Activated naive CD8-positive, alpha-beta T cell treated with anti-CD3 and anti-CD28 coated beads for 36 hours (primary cell): ENCODE measurements at regions not wholly inside any gene's neighbourhood (a gene's known extent, or its start where the extent isn't known, plus 50 kb on each side); places are given as distances from the start of the nearest gene placed in this dataset.
"Not testable (repeated sequence)": the region's sequence is repeated elsewhere in the genome, so short reads cannot be mapped to it uniquely, and the experiment has no call there.

ENCODE experiments used
- DNase-seq: peaks from one replicate; pipeline ENCODE4 v3.0.0; 2021
- H3K27ac Mint-ChIP-seq: one replicate; pipeline ENCODE4 v1.8.0; 2022; ENCODE audit warnings: mild to moderate bottlenecking, moderate library complexity, mixed read lengths
- H3K27me3 Mint-ChIP-seq: one replicate; pipeline ENCODE4 v1.8.0; 2022; ENCODE audit warnings: mild to moderate bottlenecking, mixed read lengths
- H3K36me3 Mint-ChIP-seq: one replicate; pipeline ENCODE4 v1.8.0; 2021; ENCODE audit warnings: mild to moderate bottlenecking, mixed read lengths
- H3K4me1 Mint-ChIP-seq: one replicate; pipeline ENCODE4 v1.8.0; 2021; ENCODE audit warnings: mixed read lengths
- H3K4me3 Mint-ChIP-seq: one replicate; pipeline ENCODE4 v1.8.0; 2022; ENCODE audit warnings: mild to moderate bottlenecking, moderate library complexity, mixed read lengths
- H3K9me3 Mint-ChIP-seq: one replicate; pipeline ENCODE4 v1.8.0; 2022; ENCODE audit warnings: mixed read lengths

DNA sequence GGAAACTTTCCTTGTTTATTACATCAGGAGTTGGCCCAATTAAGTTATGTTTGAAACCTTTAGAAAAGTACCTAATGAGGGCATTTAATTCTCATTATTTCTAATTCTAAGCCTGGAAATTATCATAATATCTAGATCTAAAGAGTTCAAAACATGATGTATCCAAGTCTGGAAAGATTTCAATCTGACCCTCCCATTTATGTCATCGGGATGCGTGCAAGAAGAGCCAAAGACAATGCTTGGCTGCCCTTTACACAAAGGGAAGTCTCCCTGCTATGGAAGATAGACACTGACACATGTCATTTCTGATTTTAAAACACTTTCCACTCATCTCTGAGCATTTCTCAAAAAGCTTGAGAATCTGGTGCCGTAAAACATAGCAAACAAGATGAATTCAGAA is 222.4 kb downstream of the ANTXR2 start:
- no peaks in the 10 kb centered on the region for H3K36me3 Mint-ChIP-seq

DNA sequence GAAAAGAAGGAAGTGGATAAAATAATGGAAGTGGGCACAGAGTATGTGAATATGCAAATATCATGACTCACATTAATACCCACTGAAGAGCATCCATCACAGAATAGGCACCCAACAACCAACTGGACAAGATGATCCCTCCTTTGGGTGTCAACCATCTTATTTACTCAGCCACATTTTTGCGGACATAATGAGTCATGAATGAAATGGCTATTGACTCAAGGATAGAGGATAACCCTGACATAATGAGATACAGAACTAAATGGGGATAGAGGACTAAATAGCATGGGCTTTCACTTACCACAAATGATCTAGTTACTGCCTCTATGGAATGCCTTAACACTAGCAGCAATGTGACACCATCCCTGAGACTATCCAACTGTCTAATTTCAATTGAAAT is 224.7 kb downstream of the ANTXR2 start:
- Mint-ChIP-seq H3K9me3 (peaks cover 11% of the 10 kb centered on the region), H3K4me1 (peaks cover 2% of the 10 kb centered on the region), H3K27ac (no peak overlapping the region), H3K36me3 (no peaks in the 10 kb centered on the region), H3K27me3 (peaks cover 3% of the 10 kb centered on the region), H3K4me3 (no peak overlapping the region)
- DNase-seq = no peak

More for the DNA sequence above, 222.4 kb downstream of the ANTXR2 start:
- no peak for DNase-seq
- Mint-ChIP-seq H3K4me1 (peaks cover 2% of the 10 kb centered on the region), H3K27ac (no peak overlapping the region), H3K9me3 (no peaks in the 10 kb centered on the region), H3K27me3 (peaks cover 3% of the 10 kb centered on the region), H3K4me3 (no peak overlapping the region)

DNA sequence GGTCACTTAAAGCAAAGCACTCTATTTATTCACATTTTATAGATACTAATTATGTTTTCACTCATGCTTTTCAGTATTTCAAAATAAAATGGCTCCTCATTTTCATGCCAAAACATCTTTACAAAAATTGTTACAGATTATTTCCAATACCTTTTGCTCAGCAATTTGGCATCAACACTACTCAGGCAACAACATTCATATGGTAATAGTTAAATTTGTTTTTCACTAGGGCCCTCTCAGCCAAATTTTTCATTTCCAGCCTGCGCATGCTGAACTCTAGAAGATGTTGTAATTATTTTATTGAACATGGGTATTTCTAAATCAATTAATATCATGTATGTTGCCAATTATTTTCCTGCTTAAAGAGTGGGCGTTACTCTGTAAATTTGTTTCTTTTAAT is 225.6 kb downstream of the ANTXR2 start:
- no peaks in the 10 kb centered on the region for H3K27me3 Mint-ChIP-seq
- no peaks in the 10 kb centered on the region for H3K4me1 Mint-ChIP-seq
- H3K4me3 Mint-ChIP-seq = no peak overlapping the region
- H3K9me3 Mint-ChIP-seq = peaks cover 16% of the 10 kb centered on the region
- DNase-seq = no peak
- no peaks in the 10 kb centered on the region for H3K36me3 Mint-ChIP-seq
- no peak overlapping the region for H3K27ac Mint-ChIP-seq

DNA sequence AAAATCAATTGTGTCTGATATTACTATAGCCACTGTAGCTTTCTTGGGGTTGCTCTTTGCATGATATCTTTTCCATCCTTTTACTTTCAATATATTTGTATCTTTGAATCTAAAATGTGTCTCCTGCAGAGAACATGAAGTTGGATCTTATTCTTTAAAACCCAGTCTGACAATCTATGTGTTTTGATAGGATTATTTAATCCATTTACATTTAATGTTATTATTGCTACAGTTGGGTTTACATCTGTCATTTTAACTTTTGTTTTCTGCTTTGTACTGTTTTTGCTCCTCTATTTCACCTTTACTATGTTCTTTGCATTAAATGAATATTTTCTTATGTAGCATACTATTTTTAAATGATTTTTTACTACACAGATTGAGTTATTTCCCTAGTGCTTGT is 230.9 kb downstream of the ANTXR2 start:
- no peaks in the 10 kb centered on the region for H3K36me3 Mint-ChIP-seq
- DNase-seq = no peak
- H3K4me3 Mint-ChIP-seq = no peak overlapping the region
- peaks cover 25% of the 10 kb centered on the region for H3K9me3 Mint-ChIP-seq
- no peak overlapping the region for H3K27ac Mint-ChIP-seq
- H3K4me1 Mint-ChIP-seq = no peaks in the 10 kb centered on the region
- no peaks in the 10 kb centered on the region for H3K27me3 Mint-ChIP-seq

DNA sequence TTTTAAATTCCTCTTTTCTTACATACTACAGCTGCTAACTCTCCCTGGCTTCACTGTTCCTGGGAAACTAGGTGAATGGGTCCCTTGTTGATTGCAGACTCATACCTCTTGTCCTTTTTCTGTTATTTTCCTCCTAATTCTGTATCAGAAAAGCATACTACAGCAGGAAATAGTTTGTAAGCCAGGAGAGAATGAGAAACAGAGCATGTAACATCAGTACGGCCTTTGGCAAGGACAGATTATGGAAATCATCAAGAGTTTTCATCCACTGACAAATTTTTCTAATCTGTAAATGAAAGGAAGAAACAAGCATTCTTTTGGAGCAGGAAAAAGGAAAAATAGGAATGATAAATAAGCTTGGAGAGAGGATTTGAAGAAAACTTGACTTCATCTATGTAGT is 239.2 kb downstream of the ANTXR2 start:
- H3K36me3 Mint-ChIP-seq = no peaks in the 10 kb centered on the region
- peaks cover 11% of the 10 kb centered on the region for H3K4me1 Mint-ChIP-seq
- peaks cover 4% of the 10 kb centered on the region for H3K9me3 Mint-ChIP-seq
- H3K27ac Mint-ChIP-seq = no peak overlapping the region
- peaks cover 15% of the 10 kb centered on the region for H3K27me3 Mint-ChIP-seq
- H3K4me3 Mint-ChIP-seq = no peak overlapping the region
- DNase-seq = no peak

DNA sequence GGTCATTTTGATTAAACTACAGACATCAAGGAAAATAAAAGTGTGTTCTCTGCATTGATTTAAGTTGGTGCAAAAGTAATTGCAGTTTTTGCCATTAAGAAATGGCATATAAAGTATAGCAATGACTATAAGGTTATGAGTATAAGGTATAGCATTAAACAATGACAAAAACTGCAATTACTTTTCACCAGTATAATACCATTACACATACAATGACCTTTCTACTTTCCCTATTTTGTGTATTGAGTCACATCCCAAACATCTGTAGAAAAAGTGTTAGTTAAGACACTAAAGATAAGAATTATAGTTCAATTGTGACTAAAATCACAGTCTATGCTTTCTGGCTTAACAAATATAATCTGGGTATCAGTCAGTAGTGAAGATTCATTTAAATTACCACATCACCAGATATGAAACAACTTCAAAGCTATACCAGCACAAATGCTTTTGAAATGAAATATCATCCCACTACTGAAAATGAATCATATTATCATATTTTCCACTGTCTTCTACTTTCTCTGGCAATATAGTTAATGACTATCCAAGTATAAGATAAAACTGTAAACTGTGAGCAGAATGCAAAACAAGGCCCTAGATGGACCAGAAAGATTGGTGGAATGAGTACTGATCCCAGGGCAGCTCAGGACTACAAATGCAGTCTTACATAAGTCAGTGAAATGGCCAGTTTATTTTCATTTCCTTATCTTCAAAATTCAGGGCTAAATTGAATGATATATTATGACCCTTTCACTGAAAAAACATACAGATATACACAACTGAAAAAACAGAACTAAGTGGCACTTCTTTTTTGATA is 241.1 kb downstream of the ANTXR2 start:
- H3K9me3 Mint-ChIP-seq = peaks cover 4% of the 10 kb centered on the region
- H3K27me3 Mint-ChIP-seq = peaks cover 15% of the 10 kb centered on the region
- H3K4me3 Mint-ChIP-seq = no peak overlapping the region
- H3K36me3 Mint-ChIP-seq = no peaks in the 10 kb centered on the region
- DNase-seq = no peak
- H3K27ac Mint-ChIP-seq = no peak overlapping the region
- H3K4me1 Mint-ChIP-seq = peaks cover 11% of the 10 kb centered on the region

DNA sequence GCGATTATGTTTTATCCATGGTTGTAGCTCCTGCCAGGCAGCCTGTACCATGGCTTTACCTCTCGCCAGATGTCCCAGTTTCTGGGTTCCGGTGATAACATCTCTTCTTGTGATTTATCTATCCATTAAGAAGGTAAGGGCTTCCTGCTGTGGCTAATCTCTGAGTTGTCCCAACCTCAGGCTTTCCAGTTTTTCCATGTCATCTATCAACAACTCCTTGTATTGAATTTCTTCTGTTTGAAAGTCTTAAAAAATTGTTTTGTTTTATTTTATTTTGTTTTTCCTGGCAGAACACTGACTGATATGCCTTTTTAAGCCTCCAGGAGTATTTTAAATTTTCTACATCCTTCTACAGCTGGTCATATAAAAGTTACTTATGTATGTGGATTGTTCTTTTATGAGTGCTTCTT is 241.9 kb downstream of the ANTXR2 start:
- Mint-ChIP-seq H3K4me1 (peaks cover 11% of the 10 kb centered on the region), H3K36me3 (no peaks in the 10 kb centered on the region), H3K27me3 (peaks cover 15% of the 10 kb centered on the region), H3K4me3 (no peak overlapping the region), H3K9me3 (peaks cover 1% of the 10 kb centered on the region), H3K27ac (no peak overlapping the region)
- no peak for DNase-seq

DNA sequence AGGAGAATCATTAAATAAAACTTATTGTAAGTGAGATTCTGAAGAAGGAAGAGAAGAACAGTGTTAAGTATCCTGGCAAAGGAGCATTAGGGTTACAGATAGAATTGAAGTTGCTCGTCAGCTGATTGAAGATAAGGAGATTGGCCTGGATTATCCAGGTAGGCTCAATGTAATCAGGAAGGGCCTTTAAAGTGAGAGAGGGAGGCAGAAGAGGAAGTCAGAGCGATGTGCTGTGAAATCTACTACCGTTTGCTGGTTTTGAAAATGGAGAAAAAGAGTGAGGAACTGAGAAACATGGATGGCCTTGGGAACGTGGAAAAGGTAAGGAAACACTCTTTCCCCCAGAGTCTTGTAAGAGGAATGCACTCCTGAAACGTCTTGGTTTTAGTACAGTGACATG is 245.7 kb downstream of the ANTXR2 start:
- H3K4me3 Mint-ChIP-seq = no peak overlapping the region
- peaks cover 2% of the 10 kb centered on the region for H3K9me3 Mint-ChIP-seq
- peaks cover 9% of the 10 kb centered on the region for H3K4me1 Mint-ChIP-seq
- H3K27ac Mint-ChIP-seq = no peak overlapping the region
- H3K27me3 Mint-ChIP-seq = peaks cover 10% of the 10 kb centered on the region
- H3K36me3 Mint-ChIP-seq = no peaks in the 10 kb centered on the region
- DNase-seq = no peak

DNA sequence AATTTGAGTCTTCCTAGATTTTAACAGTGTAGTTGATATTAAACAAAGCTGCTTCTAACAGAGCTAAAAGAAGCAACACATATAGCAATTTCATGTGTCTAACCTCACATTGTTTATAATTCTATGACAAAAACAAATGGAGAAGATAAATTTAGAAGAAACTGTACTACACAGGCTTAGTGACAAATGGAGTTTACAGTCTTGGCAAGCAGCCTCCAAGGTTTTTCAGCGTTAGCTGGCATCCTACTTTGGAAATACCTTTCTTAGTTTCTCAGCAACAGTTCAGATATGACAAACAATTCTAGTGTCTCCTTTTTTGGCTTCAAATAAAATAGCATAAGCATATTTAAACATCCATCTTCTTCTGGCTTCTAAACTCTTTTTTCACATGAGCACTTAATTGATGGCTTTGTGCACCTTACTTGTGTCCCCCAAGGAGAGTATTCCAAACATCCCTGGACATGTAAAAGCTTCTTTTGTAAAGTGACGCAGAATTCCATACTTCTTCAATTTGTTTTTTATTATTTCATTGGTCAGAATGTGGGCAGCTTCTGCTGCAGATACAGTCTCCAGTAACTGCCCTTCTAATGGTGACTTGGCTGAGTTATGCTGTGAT is 249.8 kb downstream of the ANTXR2 start:
- DNase-seq = no peak
- no peaks in the 10 kb centered on the region for H3K27me3 Mint-ChIP-seq
- peaks cover 2% of the 10 kb centered on the region for H3K9me3 Mint-ChIP-seq
- H3K4me3 Mint-ChIP-seq = no peak overlapping the region
- no peak overlapping the region for H3K27ac Mint-ChIP-seq
- H3K4me1 Mint-ChIP-seq = no peaks in the 10 kb centered on the region
- no peaks in the 10 kb centered on the region for H3K36me3 Mint-ChIP-seq

DNA sequence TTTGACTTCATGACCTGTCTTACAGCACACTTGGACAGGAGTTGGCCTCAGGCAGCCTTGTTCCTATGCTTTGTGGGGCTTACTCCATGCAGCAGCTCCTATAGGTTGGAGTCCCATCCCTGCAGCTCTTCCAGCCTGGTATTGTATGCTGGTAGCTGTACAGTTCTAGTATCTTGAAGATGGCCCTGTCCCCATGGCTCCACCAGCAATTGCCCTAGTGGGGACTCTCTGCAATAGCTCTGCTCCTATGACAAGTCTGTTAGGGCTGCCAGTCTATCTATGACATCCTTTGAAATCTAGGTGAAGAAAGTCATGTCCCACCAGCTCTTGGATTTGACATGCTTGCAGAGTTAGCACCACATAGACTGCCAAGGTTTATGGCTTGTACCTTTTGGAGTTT is 252.6 kb downstream of the ANTXR2 start:
- Mint-ChIP-seq H3K27ac (no peak overlapping the region), H3K4me3 (no peak overlapping the region), H3K9me3 (peaks cover 2% of the 10 kb centered on the region), H3K4me1 (no peaks in the 10 kb centered on the region), H3K27me3 (no peaks in the 10 kb centered on the region), H3K36me3 (no peaks in the 10 kb centered on the region)
- DNase-seq = no peak

DNA sequence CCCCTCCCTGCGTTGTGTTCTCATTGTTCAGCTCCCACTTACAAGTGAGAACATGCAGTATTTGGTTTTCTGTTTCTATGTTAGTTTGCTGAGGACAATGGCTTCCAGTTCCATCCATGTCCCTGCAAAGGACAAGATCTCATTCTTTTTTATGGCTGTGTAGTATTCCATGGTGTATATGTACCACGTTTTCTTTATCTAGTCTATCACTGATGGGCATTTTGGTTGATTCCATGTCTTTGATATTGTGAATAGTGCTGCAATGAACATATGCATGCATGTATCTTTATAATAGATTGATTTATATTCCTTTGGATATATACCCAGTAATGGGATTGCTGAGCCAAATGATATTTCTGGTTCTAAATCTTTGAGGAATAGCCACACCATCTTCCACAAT is 265.1 kb downstream of the ANTXR2 start:
- not testable (repeated sequence) for H3K4me1 Mint-ChIP-seq, DNase-seq, H3K4me3 Mint-ChIP-seq, H3K27ac Mint-ChIP-seq, H3K36me3 Mint-ChIP-seq
- Mint-ChIP-seq H3K9me3 (peaks cover 12% of the 10 kb centered on the region), H3K27me3 (peaks cover 14% of the 10 kb centered on the region)

DNA sequence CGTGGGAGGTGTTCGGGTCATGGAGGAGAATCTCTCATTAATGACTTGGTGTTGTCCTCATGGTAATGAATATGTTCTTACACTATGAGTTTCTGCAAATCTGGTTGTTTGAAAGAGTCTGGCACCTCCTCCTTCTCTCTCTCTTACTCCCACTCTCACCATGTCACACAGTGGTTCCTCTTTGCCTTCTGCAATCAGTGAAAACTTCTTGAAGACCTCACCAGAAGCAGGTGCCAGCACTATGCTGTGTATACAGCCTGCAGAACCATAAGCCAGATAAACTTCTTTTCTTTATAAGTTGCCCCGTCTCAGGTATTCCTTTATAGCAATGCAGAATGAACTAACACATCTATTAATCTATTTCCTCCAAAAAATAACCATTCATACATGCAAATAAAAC is 275.0 kb downstream of the ANTXR2 start:
- Mint-ChIP-seq H3K27me3 (no peaks in the 10 kb centered on the region), H3K4me1 (no peaks in the 10 kb centered on the region), H3K36me3 (no peaks in the 10 kb centered on the region), H3K4me3 (no peak overlapping the region), H3K27ac (no peak overlapping the region), H3K9me3 (peaks cover 4% of the 10 kb centered on the region)
- no peak for DNase-seq

DNA sequence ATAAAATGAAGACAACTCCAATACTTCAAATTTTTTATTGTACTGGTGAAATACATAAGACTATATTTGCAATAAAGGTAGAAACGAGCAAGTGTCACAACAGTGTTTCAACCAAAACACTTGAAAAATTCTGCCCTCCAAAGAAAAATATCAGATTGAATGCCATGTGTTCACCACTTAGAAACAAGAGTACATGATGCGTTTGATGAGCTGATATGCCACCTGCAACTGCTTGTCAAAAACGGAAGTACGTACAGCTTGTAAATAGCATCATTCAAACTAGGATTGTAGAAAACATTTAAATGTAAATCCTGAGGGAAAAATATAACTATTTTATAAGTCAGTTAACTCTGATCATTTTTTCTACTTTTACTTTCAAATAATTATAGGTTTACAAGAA is 276.1 kb downstream of the ANTXR2 start:
- no peaks in the 10 kb centered on the region for H3K27me3 Mint-ChIP-seq
- H3K9me3 Mint-ChIP-seq = peaks cover 5% of the 10 kb centered on the region
- no peaks in the 10 kb centered on the region for H3K4me1 Mint-ChIP-seq
- no peak for DNase-seq
- H3K27ac Mint-ChIP-seq = no peak overlapping the region
- no peaks in the 10 kb centered on the region for H3K36me3 Mint-ChIP-seq
- H3K4me3 Mint-ChIP-seq = no peak overlapping the region

DNA sequence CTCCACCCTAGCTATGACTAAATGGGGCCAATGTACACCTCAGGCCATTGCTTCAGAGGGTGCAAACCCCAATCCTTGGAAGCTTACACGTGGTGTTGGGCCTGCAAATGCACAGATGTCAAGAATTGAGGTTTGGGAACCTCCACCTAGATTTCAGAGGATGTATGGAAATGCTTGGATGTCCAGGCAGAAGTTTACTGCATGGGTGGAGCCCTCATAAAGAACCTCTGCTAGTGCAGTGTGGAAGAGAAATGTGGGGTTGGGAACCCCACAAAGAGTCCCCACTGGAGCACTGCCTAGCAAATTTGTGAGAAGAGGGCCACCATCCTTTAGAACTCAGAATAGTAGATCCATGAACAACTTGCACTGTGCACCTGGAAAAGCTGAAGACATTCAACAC is 284.1 kb downstream of the ANTXR2 start:
- Mint-ChIP-seq H3K36me3 (no peaks in the 10 kb centered on the region), H3K4me1 (no peaks in the 10 kb centered on the region), H3K4me3 (no peak overlapping the region), H3K9me3 (peaks cover 25% of the 10 kb centered on the region), H3K27me3 (no peaks in the 10 kb centered on the region), H3K27ac (no peak overlapping the region)
- no peak for DNase-seq

DNA sequence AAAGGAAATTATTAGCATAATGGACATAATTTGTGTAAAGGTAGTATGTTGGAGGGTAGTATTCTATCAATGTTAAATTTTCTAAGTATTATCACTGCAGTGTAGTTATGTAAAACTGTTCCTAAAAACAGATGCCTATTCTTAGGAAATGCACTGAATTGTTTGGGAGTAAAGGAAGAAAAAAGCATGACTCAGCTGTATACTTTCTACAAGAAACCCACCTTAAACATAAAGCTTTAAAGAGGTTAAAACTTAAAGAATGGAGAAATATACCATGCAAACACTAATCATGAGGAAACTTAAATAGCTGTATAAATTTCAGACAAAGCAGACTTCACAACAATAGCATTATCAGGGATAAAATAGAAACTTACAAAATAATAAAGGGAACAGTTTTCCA is 292.9 kb downstream of the ANTXR2 start:
- Mint-ChIP-seq H3K36me3 (peaks cover 2% of the 10 kb centered on the region), H3K4me1 (no peaks in the 10 kb centered on the region), H3K27me3 (no peaks in the 10 kb centered on the region), H3K4me3 (no peak overlapping the region), H3K27ac (no peak overlapping the region), H3K9me3 (peaks cover 9% of the 10 kb centered on the region)
- DNase-seq = no peak

DNA sequence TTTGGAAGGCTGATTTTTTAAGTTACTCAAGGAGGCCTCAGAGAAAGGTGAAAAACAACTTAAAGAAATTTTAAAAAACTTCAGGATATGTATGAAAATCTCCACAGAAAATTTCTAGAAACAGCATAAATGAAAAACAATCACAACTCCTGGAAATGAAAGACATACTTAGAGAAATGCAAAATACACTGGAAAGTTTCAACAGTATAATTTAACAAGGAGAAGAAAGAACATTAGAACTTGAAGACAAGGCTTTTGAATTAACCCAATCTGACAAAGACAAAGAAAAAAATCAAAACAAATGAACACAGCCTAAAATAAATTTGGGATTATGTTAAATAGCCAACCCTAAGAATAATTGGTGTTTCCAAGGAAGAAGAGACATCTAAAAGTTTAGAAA is 300.5 kb downstream of the ANTXR2 start:
- Mint-ChIP-seq H3K9me3 (peaks cover 34% of the 10 kb centered on the region), H3K4me3 (no peak overlapping the region), H3K27ac (no peak overlapping the region)

More for the DNA sequence above, 300.5 kb downstream of the ANTXR2 start:
- Mint-ChIP-seq H3K27me3 (peaks cover 6% of the 10 kb centered on the region), H3K4me1 (no peaks in the 10 kb centered on the region), H3K36me3 (peaks cover 2% of the 10 kb centered on the region)
- no peak for DNase-seq
